OCI-M2 (cell line): ENCODE measurements at regions not wholly inside any gene's neighbourhood (a gene's known extent, or its start where the extent isn't known, plus 50 kb on each side); places are given as distances from the start of the nearest gene placed in this dataset.

ENCODE experiments used
- DNase-seq: peaks from one replicate; lab custom pipeline; 2025; ENCODE audit not compliant: unreplicated experiment; lab: John Stamatoyannopoulos, UW

DNA sequence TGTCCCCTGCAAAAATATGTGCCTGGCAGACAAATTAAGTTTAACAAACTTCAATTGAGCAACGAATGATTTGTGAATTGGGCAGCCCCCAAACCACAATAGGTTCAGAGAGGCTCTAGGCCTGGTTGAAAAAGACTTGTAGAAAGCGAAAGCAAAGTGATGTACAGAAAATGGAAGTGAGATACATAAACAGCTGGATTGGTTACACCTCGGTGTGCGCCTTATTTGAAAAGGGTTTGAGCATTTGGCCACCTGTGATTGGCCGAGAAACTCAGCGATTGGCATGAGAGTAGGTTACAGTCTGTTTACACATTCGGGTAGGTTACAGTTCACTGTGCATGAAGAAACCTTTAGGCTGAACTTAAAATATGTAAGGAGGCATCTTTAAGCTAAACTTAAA is 136.9 kb downstream of the CD83 start:
- DNase-seq: no peak

DNA sequence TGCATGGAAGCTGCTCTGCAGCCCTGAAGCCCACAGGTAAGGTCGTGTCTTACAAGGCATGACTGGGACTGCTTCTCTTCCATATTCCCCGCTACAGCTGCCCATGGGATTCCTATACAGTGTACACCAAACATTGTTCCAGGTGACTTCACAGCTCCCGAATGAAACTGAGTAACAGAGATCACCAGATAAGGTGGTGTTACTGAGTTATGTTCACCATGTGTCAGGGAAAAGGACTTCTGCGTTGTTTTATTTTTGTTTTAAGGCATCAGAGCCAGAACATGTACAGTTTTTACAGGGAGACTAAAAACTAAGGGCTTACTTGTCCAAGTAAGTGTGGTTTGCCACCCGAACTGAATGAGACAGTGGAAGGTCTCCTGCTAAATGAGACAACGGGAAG is 138.3 kb downstream of the CD83 start:
- DNase-seq: no peak

DNA sequence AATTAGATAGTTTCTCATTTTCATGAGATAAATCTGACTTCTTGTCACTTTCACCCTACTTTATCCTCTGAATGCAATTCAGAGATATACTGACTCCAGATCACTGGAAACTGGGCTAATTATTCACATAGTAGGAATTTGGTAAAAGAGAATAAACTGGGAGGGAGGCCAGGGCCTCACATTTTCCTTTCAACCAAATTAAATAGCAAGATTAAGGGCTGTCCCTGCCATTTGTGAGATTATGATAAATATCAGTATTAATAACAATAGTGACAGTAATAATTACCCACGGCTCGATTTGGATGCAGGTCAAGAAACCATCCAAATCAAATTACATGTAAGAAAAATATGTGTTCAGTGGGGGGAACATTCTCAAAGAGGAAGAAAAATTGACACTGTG is 140.5 kb downstream of the CD83 start:
- DNase-seq: no peak

DNA sequence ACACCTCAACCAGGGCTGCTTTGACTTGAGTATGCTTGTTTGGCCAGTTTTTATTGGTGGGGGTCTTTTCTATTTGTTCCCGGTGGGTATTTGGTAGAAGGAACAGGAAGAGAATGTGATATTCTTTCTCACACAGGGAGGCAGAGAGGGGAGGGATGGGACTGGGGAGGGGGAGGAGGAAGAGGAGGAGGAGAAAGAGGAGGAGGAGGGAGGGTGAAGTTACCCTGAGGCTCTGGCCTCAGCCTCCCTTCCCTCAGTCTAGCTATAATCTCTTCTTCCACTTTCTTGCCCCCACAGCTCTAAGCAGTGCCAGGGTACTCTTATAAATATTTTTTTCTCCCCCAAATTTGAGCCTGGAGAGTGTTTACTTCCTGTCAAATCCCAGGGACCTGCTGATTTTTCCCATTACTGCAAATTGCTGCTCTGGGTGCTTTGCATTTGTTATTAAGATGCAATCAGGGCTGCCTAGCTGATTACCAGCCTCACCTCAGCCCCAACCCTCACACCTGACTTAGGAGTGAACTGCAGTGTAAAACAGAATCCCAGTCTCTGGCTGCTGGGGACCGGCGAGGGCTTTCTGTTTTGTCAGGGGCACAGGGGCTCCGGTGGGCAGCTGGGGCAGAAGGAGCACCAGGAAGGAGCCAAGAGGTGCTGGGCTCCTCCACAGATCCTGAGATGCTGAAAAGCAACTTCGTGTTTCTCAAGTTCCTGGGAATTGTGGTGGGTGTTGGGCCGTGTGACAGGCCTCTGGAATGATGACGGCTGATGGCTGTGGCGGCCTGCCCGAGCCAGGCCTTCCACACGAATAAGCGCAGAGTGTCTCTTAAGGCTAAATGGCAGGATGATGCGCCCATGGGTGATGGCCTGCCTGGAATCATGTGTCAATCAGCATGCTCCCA is 141.4 kb downstream of the CD83 start:
- DNase-seq: no peak

DNA sequence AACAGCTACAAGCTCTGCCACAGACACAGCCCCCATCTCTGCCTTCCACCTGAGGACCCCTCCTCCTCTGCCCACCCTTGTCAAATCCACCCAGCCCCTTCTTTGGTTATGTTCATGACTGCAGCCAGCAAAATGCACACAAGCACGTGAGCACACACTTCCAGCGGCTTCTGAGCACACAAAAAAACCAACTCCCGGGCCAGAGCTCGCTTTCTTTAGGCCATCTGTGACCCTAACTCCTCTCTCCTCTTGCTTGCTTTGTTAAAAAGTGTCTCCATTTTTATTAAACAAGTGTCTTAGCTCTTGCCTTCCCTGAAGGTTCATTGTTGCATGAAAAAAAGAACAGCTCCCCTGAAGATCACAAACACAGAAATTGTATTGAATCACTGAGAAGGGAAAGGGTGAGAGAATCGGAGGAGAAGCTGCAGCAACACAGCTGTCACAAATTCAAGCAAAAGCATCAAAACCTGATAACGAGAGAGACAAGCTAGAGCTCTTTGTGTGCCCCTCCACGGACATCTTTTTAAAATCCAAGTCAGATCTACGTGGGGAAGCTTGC is 142.1 kb downstream of the CD83 start:
- no peak for DNase-seq

DNA sequence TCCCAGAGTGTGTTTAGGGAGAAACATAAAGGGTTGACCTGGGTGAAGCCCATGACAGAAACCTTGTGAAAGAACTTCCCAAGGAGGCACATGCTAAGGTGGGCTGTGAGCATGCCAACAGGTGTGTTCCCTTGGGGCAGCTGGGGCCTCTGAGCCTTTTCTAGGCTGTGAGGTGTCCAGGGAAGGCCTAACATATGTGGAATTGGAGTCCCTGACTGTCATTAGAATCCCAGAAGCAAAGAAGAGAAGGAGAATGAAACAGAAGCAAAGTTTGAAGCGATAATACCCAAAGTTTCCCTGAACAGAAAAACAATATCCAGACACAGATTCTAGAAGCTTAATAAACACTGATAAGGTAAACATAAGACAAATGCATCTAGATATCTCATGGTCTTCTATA is 143.3 kb downstream of the CD83 start:
- no peak for DNase-seq

DNA sequence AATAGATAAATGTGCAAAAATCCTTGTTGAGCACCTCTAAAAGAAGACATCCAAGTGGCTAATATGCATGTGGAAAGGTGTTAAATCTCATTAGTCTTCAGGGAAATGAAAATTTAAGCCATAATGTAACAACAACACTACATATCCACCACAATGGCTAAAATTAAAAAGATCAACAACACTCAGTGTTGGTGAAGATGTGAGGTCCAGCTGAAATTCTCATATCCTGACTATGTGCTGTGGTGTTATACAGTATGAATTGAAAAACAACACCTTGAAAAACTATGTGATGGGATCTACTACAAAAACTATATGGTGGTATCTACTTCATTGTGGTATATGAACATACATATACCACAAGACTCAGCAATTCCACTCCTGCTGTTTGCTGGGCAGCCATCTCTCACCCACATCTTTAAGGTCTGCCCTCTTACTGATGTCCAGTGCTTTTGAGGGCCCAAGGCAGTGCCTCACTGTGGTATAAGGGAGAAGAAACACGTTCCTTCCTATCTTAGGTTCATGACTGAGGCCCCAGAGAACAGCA is 146.4 kb downstream of the CD83 start:
- DNase-seq: no peak

DNA sequence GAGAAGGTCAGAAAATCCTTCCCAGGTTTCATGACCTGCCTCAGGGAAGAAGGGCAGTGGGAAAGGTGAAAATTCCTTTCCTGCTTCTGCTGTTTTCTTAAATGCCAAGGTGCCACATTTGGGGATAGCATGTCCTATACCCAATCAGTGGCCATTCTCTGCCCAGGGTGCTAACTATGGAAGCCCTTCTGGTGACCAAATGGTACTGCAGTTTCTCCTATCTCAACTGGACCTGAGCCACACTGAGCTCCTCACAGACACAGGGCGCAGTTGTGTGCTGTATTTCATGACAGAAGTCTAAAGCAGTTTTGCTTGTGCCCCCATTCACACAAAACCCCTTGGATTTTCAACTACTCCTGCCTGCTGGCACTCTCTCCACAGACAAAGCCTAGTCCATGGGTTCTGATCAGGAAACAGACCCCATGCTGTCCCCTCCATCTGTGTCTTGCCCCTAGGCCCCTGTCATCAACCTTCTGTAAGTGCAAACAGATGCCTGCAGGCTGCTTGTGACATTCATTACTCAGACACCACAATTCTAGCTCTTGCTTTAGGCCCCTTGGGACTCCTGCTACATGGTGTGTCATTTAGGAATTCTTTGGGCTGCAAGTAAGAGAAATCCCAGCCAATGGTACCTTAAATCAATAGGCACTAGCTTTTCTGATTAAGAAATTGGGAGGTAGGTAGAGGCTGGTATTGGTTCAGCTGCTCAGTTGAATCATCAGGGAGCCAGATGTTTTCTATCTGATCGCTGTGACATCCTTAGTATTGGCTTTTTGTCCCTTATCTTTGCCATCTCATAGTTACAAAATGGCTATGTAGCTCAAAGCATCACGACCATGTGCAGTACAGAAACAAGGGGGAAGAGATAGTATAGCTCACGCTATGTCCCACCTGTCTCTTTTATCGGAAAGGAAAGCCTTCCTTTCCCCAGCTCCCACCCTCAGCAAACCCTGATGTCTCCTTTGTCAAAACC is 147.8 kb downstream of the CD83 start:
- no peak for DNase-seq

DNA sequence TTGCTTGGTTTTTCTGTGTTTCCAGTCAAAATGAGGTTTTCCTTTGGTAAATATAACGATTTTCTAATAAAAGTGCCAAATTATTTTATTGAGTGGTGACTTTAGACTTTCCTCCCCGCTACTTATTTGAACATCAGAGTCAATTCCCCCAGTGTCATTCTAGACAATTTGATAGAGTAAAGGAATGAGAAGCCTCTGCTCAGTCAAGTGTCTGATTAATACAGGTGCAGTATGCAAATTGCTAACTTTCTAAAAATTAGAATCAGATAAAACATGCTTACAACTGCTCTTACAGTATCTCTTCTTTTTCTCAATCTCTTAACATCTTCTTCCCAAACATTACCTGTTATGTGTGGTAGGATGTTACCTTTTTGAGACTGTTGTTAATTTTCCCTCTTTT is 148.7 kb downstream of the CD83 start:
- no peak for DNase-seq

DNA sequence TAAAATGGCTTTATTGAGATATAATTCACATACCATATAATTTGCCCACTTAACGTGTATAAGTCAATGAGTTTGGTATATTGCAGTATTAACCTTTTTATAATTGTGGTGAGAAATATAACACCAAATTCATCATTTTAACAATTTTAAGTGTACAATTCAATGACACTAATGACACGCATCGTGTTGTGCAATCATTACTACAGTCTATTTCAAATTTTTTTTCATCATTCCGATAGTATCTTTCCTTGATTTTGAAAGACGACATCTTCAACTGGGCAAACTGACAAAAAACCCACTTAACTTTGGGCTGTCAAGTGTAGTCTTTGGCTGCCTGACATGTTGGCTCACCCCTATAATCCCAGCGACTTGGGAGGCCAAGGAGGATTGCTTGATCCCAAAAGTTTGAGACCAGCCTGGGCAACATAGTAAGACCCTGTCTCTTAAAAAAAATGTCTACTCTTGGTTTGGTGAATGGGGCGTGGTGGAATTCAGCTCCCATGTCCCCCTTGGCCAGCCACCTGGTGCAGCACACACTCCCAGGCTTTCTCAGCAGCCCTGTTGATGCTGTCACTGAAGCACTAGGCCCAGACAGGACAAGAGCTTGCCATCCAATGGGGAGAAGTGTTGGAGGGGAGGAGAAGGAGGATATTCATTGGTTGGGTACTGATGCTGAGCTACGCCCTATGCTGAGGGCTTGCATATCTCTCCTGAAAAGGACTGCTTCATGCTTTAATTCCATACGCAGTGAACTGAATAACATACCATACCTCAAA is 150.5 kb downstream of the CD83 start:
- DNase-seq: no peak

DNA sequence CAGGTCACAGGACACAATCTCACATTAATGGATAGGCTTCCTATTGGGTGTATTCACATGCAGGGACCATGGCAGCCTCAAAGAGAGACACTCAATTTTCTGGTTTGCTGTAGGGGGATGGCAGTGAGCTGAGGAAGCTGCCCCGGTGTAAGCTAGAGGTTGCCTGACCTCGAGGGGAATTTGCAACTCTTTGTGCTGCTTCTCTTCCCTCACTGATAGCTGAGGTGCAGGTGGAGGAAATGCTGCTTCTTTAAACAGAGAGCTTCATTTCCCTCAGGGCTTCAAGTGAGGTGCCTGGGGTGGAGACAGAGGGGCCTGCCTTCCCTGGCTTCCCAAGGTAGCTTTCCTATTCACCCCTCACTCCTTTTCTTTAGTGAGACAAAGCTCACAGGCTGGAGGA is 151.9 kb downstream of the CD83 start:
- DNase-seq: no peak

DNA sequence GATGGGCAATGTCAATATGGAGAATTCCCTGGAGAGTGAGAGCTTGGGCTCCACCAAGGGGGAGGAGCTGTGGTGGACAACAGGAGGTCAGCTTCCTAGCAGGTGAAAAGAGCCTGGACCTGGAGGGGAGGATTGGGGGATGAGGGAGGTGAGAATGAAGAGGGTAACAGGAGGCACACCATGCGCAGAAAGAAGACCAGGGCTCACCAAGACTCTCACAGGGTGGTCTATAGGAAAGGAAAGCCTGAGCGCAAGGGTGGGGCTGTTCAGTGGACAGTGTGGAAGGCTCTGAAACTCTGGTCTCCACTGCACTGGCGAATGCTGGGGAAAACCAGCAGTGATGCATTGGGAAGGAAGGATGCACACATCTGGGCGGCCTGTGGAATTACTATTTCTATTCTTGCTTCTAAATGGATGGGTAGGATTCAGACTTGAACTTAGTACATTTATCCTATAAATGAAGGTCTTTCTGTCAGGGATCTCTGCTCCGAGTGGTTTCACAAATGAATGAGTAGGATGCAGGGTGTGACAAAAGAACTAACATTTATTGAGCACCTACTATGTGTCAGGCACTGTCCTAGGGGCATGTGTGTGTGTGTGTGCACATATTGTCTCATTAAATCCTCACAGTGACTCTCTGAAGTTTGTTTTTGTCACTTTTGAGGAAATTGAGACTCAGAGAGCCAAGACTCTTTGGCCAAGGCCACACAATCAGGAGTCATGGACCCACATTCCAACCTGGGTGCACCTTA is 152.7 kb downstream of the CD83 start:
- DNase-seq: no peak

DNA sequence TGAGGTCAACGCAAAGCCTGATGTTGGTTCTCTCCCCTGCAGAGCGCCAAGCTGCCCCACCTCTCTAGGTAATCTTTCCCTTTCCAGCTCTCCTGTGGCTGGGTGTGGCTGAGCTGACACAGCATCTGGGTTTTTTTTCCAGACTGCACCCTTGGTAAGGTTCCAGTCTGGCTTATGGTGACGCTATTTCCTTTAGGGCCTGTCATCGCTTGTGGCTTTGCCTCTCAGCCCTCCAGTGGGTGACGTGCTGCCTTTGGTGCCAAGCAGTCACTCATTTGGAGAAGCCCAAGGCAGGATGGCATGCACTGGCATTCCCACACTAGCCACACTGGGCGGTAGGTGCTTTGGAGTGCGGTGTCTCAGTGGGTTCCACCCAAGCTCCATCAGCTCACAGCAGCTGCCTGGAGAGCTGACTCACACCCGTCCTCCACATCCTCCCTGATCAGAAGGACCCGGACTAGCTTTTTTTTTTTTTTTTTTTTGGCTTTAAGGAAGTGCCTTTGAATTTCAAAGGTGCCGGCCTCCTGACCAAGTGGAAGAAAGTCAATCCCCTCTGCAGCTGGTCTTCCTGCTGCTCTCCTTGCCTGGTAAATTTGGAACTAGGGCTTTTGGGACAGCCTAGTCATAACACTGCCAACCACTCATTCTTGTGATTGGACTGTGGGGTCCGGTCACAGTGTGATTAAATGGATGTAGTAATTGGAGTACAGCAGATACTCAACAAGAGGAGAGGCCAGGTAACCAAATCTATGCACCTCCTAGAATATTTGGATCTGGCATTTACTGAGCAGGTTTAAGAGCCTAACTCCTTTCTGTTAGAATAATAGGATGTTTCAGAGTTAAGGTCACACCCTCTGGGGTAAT is 153.6 kb downstream of the CD83 start:
- DNase-seq: no peak

DNA sequence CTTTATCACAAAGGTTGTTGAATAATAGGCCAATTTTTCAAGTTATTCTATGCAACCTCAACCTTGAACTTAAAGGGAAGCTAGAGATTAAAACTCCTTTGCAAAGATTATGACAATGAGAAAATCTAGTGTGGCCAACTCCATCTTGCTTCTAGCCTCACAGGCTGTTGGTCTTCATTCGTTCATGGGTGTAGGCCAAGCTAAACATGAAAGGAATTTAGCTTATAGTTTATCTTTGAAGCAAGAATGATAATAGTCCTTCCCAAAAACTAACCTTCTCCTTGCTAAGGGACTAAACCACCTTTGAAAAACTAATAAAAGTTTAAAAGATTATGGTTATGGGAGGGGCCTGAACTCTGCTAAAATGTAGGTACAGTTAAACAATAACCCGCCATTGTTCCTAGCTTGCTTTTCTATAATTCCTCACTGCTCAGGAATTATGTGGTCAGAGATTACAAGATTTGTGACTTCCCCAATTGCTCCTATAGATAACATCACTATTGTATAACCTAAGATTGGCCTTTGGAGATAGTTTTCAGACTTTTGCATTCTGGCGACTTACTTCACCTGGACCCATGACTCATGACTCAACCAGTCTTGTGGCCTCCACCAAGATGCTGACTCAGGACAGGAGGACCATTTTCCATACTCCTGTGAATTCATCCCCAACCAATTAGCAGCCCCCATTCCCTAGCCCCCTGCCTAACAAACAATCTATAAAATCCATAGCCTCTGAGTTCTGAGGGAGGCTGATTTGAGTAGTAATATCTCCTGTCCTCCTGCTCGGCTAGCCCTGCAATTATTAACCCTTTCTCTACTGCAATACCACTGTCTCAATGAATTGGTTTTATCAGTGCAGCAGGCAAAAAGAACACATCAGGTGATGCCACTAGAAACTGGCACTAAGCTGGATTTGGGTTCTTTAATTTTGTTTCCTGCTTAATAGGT is 154.5 kb downstream of the CD83 start:
- DNase-seq: no peak

DNA sequence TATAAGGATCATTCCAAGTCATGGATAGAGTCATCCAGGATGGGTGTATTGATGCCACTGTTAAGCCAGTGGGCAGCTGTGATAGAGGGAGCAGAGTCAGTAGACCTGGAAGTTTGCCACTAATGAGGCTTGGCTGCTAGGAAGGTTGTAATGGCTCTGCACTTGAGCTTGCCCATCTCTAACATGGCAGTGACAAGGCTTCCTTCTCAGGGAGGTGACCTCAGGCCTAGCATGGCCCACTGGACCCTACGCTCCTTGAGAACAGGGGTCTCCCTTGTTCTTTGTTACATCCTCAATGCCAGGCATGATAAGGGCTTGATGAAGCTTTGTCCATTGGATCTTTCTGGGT is 155.1 kb downstream of the CD83 start:
- DNase-seq: no peak

DNA sequence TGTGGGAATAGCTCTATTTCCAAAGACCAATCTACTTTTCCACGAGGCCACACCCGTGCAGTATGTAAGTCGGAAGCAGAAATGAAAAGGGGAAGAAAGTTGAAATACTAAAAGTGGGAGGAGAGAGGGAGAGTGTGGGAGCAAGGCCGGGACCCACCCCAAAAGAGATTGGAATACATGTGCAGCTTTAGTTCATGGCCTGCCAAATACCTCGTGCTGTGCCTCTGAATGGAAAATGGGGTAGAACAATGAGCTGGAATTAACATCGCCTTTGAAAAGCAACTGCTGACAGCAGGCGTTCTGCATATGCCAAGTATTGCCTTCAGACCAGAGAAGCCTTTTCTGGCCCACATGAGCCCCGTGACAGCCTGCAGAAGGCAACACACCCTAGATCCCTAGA is 155.6 kb downstream of the CD83 start:
- DNase-seq: no peak

DNA sequence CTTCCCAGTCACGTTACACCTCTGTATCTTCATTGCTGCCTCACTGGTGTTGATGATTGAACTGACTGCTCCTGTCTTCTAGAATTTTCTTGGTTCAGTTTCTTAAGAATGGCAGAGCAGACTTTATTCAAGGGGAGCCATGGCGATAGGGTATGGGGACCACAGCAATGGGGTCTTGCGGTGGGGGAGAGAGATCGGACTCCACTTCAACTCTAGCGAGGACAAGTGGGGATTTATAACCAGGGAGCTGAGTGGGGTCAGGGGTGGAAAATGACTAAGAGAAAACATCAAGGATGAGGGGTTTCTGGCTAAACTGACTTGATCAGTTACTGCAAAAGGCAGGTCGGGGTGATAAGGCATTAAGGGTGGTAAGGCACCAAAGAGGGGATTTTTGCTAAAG is 156.4 kb downstream of the CD83 start:
- no peak for DNase-seq
